Gastroesophageal sphincter (tissue), 3 donors: ENCODE measurements at regions not wholly inside any gene's neighbourhood (a gene's known extent, or its start where the extent isn't known, plus 50 kb on each side); places are given as distances from the start of the nearest gene placed in this dataset.

Experiments used
- CTCF ChIP-seq, 4 experiments: fragments of 200-600 bp in 2 of 4; fragments of 450-650 bp in 2 of 4; sonication (generic) in 1 of 4; IDR thresholded peaks; one replicate each; pipeline ENCODE4 v1.5.1; 2017 to 2019; ENCODE audit warnings: antibody characterized with exemption in 4 of 4, mild to moderate bottlenecking in 2 of 4, moderate library complexity in 2 of 4
- EP300 ChIP-seq: sonication (generic); formaldehyde crosslinking; IDR thresholded peaks from one replicate; pipeline ENCODE4 v1.6.1; 2017; ENCODE audit warnings: antibody characterized with exemption, mild to moderate bottlenecking

- no peak for TF ChIP-seq CTCF (IDR thresholded peaks at IDR 0.05)
- TF ChIP-seq EP300, result no peak
These were observed 412.3 kb downstream of the OXSM start for GRCh38 chr3:26202169-26202568.
